K562 (cell line): ENCODE measurements at regions not wholly inside any gene's neighbourhood (a gene's known extent, or its start where the extent isn't known, plus 50 kb on each side); places are given as distances from the start of the nearest gene placed in this dataset.

Experiments
- ATAC-seq: fragments of 200-7000 bp; cut with Tn5 transposase; 3 replicates; pipeline ENCODE4 v1.9.1; 2020; ENCODE audit warnings: moderate library complexity
- BruUV-seq: library from RNA; stranded (reverse); fragments of 400-500 nt; replicated peaks from 2 replicates; lab custom pipeline; 2021; lab: Mats Ljungman, UMichigan
- CTCF ChIA-PET: fragments of 300-600 bp; formaldehyde crosslinking; extraction: SDS; loops from one replicate; lab custom pipeline; 2021; ENCODE audit warnings: low intra/inter-chr PET ratio; lab: Yijun Ruan, JAX
- POLR2A ChIA-PET: fragments of 300-600, 350-650 bp; sonication (Branson Sonifier 250); formaldehyde crosslinking; extraction: SDS; loops from one replicate; lab custom pipeline; 2021; ENCODE audit warnings: antibody characterized with exemption, inconsistent platforms; lab: Yijun Ruan, JAX
- DNase-seq, 4 experiments: peaks; one replicate each; pipeline versions ENCODE4 v3.0.0 to v3.0.0-alpha.2; 2011 to 2018; ENCODE audit warnings: low spot score in 3 of 4, mixed read lengths in 3 of 4; ENCODE audit errors: extremely low read depth in 1 of 4
- FAIRE-seq: peaks from 2 replicates; lab custom pipeline; 2011; peaks lifted over from hg19 to GRCh38; lab: Jason Lieb, UNC
- H2AFZ ChIP-seq: 2 replicates; pipeline ENCODE4 v1.6.0; 2011; ENCODE audit warnings: low read depth, low read length, control low read depth, inconsistent platforms
- H3K27ac ChIP-seq: fragments of 200-600 bp; 3 replicates; pipeline ENCODE4 v1.8.0; 2011; ENCODE audit warnings: low read depth, mild to moderate bottlenecking, control low read depth, inconsistent platforms, low read length, moderate library complexity, mixed read lengths; ENCODE audit errors: extremely low read depth
- H3K27me3 ChIP-seq, 2 experiments: fragments of 300-600 bp in 1 of 2; 2 replicates in 1 of 2; 3 replicates in 1 of 2; pipeline versions ENCODE4 v1.6.0 to v1.8.0; 2011; ENCODE audit warnings: inconsistent platforms in 2 of 2, low read length in 2 of 2, mild to moderate bottlenecking in 1 of 2, mixed read lengths in 1 of 2, moderate library complexity in 1 of 2; ENCODE audit not compliant: control insufficient read depth in 2 of 2, insufficient read depth in 2 of 2
- H3K36me3 ChIP-seq: fragments of 300-600 bp; 3 replicates; pipeline ENCODE4 v1.8.0; 2011; ENCODE audit warnings: mild to moderate bottlenecking, low read length, inconsistent platforms; ENCODE audit not compliant: control insufficient read depth, insufficient read depth
- H3K4me1 ChIP-seq, 2 experiments: fragments of 200-600 bp in 1 of 2; replicated peaks in 1 of 2; 2 replicates in 1 of 2; 3 replicates in 1 of 2; pipeline versions ENCODE4 v1.5.1 to v1.8.0; 2011; ENCODE audit warnings: inconsistent platforms in 2 of 2, low read length in 2 of 2, mild to moderate bottlenecking in 1 of 2, mixed read lengths in 1 of 2, moderate library complexity in 1 of 2; ENCODE audit not compliant: control insufficient read depth in 2 of 2, insufficient read depth in 2 of 2
- H3K4me2 ChIP-seq: 2 replicates; pipeline ENCODE4 v1.6.1; 2011; ENCODE audit warnings: low read length, control low read depth, inconsistent platforms, mixed read lengths; ENCODE audit not compliant: insufficient read depth
- H3K4me3 ChIP-seq: fragments of 200-600 bp; sonication (generic), shearing (Covaris generic); 2 replicates; pipeline ENCODE4 v1.5.1; 2016; ENCODE audit warnings: control low read depth, inconsistent platforms
- H3K79me2 ChIP-seq: fragments of 200-600 bp; 3 replicates; pipeline ENCODE4 v1.8.0; 2011; ENCODE audit warnings: low read length, inconsistent platforms; ENCODE audit not compliant: control insufficient read depth, insufficient read depth
- H3K9ac ChIP-seq, 2 experiments: 2 replicates each; pipeline versions ENCODE4 v1.6.0 to v1.6.1; 2011; ENCODE audit warnings: low read depth in 2 of 2, low read length in 2 of 2, control low read depth in 1 of 2, inconsistent platforms in 1 of 2, mild to moderate bottlenecking in 1 of 2, mixed read lengths in 1 of 2; ENCODE audit not compliant: insufficient read depth in 1 of 2
- H3K9me1 ChIP-seq: one replicate; pipeline ENCODE4 v1.6.0; 2011; ENCODE audit warnings: inconsistent platforms, mild to moderate bottlenecking, low read length, moderate library complexity; ENCODE audit not compliant: control insufficient read depth, insufficient read depth
- H3K9me3 ChIP-seq: replicated peaks from 2 replicates; pipeline ENCODE4 v1.5.1; 2011; ENCODE audit warnings: low read depth, low read length, inconsistent platforms; ENCODE audit not compliant: control insufficient read depth, insufficient read depth
- H4K20me1 ChIP-seq: replicated peaks from 2 replicates; pipeline ENCODE4 v1.6.1; 2011; ENCODE audit warnings: low read length, inconsistent platforms, mixed read lengths; ENCODE audit not compliant: control insufficient read depth, insufficient read depth
- ZNF785 ChIP-seq: fragments of 250-450 bp; sonication (Bioruptor Pico); IDR thresholded peaks from 2 replicates; pipeline ENCODE4 v1.4.0; 2020; ENCODE audit warnings: mild to moderate bottlenecking
- WGBS: fragments of 100-300 bp; shearing (Covaris generic); methylation state at CpG from one replicate; pipeline ENCODE4 v1.1.6; 2016; ENCODE audit warnings: low coverage, mixed read lengths; ENCODE audit not compliant: insufficient coverage; ENCODE audit errors: missing lambda C conversion rate; 5-methylcytosine and 5-hydroxymethylcytosine counted together
- in situ Hi-C: fragments of 300-500 bp; cut with MboI; formaldehyde crosslinking; loops from 4 replicates; pipeline ENCODE4 v1.15.0; 2018; ENCODE audit warnings: inconsistent platforms, mixed read lengths
- intact Hi-C: fragments of 100-400 bp; cut with micrococcal nuclease; formaldehyde crosslinking; loops from 2 replicates; pipeline ENCODE4 v1.14.2; 2022
- TF ChIP-seq, protein P1 (sequence below): fragments of 450-650 bp; IDR thresholded peaks from 2 replicates; pipeline ENCODE4 v1.6.1; 2016; ENCODE audit warnings: mild to moderate bottlenecking, moderate library complexity

DNA sequence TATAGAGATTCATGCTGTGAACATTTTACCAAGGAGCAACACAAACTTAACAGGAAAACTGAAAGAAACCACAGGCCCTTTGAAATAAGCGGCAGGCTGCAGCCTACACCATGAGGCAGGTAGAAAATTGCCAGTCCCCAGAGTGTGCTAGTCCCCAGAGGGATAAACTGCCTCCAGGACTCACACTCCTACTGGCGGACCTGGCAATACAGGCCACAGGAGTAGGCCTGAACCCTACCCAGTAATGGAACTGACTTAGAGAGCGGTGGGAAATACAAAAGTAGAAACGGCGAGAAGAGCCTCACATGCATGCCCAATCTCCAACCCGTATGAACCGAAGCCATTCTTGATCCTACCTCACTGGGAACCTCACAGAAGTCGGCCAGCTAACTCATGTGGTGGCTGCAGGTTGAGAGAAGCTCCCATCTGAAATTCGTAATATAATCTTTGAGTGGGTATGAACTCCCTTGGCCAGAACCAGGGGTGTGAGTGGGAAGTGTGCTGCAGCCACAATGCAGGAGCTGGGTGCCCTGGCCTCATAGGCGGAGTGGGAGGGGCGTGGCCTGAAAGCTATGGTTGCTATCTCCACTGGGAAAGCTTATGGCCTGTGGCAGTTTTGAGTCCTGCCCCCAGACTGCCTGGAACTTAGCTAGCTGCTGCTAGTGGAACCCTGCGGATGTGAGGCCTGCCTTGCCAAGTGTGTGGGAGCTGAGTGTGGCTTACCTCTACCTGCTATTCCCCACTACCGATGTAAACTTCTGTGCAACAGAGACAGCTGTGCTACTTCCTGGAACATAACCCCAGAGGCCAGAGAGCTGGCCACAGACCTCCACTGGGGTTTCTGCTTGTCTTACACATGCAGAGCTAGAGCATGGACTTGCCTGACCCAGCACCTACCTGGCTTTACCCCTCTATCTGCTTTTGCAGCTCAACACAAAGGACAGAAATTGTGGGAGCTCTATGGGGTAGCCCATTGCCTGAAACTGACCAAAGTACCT is 146.5 kb upstream of the COL21A1 start:
- intact Hi-C loops: no loop called here
- peak; percentile 44 for FAIRE-seq
- TF ChIP-seq, protein P1, sequence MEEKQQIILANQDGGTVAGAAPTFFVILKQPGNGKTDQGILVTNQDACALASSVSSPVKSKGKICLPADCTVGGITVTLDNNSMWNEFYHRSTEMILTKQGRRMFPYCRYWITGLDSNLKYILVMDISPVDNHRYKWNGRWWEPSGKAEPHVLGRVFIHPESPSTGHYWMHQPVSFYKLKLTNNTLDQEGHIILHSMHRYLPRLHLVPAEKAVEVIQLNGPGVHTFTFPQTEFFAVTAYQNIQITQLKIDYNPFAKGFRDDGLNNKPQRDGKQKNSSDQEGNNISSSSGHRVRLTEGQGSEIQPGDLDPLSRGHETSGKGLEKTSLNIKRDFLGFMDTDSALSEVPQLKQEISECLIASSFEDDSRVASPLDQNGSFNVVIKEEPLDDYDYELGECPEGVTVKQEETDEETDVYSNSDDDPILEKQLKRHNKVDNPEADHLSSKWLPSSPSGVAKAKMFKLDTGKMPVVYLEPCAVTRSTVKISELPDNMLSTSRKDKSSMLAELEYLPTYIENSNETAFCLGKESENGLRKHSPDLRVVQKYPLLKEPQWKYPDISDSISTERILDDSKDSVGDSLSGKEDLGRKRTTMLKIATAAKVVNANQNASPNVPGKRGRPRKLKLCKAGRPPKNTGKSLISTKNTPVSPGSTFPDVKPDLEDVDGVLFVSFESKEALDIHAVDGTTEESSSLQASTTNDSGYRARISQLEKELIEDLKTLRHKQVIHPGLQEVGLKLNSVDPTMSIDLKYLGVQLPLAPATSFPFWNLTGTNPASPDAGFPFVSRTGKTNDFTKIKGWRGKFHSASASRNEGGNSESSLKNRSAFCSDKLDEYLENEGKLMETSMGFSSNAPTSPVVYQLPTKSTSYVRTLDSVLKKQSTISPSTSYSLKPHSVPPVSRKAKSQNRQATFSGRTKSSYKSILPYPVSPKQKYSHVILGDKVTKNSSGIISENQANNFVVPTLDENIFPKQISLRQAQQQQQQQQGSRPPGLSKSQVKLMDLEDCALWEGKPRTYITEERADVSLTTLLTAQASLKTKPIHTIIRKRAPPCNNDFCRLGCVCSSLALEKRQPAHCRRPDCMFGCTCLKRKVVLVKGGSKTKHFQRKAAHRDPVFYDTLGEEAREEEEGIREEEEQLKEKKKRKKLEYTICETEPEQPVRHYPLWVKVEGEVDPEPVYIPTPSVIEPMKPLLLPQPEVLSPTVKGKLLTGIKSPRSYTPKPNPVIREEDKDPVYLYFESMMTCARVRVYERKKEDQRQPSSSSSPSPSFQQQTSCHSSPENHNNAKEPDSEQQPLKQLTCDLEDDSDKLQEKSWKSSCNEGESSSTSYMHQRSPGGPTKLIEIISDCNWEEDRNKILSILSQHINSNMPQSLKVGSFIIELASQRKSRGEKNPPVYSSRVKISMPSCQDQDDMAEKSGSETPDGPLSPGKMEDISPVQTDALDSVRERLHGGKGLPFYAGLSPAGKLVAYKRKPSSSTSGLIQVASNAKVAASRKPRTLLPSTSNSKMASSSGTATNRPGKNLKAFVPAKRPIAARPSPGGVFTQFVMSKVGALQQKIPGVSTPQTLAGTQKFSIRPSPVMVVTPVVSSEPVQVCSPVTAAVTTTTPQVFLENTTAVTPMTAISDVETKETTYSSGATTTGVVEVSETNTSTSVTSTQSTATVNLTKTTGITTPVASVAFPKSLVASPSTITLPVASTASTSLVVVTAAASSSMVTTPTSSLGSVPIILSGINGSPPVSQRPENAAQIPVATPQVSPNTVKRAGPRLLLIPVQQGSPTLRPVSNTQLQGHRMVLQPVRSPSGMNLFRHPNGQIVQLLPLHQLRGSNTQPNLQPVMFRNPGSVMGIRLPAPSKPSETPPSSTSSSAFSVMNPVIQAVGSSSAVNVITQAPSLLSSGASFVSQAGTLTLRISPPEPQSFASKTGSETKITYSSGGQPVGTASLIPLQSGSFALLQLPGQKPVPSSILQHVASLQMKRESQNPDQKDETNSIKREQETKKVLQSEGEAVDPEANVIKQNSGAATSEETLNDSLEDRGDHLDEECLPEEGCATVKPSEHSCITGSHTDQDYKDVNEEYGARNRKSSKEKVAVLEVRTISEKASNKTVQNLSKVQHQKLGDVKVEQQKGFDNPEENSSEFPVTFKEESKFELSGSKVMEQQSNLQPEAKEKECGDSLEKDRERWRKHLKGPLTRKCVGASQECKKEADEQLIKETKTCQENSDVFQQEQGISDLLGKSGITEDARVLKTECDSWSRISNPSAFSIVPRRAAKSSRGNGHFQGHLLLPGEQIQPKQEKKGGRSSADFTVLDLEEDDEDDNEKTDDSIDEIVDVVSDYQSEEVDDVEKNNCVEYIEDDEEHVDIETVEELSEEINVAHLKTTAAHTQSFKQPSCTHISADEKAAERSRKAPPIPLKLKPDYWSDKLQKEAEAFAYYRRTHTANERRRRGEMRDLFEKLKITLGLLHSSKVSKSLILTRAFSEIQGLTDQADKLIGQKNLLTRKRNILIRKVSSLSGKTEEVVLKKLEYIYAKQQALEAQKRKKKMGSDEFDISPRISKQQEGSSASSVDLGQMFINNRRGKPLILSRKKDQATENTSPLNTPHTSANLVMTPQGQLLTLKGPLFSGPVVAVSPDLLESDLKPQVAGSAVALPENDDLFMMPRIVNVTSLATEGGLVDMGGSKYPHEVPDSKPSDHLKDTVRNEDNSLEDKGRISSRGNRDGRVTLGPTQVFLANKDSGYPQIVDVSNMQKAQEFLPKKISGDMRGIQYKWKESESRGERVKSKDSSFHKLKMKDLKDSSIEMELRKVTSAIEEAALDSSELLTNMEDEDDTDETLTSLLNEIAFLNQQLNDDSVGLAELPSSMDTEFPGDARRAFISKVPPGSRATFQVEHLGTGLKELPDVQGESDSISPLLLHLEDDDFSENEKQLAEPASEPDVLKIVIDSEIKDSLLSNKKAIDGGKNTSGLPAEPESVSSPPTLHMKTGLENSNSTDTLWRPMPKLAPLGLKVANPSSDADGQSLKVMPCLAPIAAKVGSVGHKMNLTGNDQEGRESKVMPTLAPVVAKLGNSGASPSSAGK: peak; percentile 29; the same call in 1 of the 2 replicates
- TF ChIP-seq ZNF785: no peak
- TF ChIP-seq, all 486 proteins: peak for 1
- H3K9me1 ChIP-seq: no peaks in the 10 kb centered on the region
- H2AFZ ChIP-seq: peak overlapping the region; percentile 94
- in situ Hi-C loops: no loop called here
- 13% methylated on average over 13 of the region's 13 CpGs for WGBS
- no peaks in the 10 kb centered on the region for H4K20me1 ChIP-seq
- BruUV-seq: no TSS peak
- H3K4me3 ChIP-seq: no peak overlapping the region
- 0 out of 3 replicates have a peak overlapping the region, but pooled peaks have one; percentile 16 for H3K27ac ChIP-seq
- CTCF ChIA-PET: no interaction called here
- no peaks in the 10 kb centered on the region for H3K36me3 ChIP-seq
- POLR2A ChIA-PET: interaction anchor here (0.6 kb wide), 2 partner anchors 36 to 423 kb away, joined by 3 to 4 read pairs; no protein-coding TSS in a partner anchor
- H3K79me2 ChIP-seq: no peaks in the 10 kb centered on the region
- H3K9ac ChIP-seq: peak overlapping the region in 1 of 2 experiments; percentile 43; a peak in 1 of 4 replicates
- DNase-seq: peak in 3 of 4 experiments; percentile 15 to 56 (median 32)
- no peaks in the 10 kb centered on the region for H3K27me3 ChIP-seq
- peaks cover 0 to 3% of the 10 kb centered on the region in 2 experiments; a peak in 2 of 5 replicates for H3K4me1 ChIP-seq
- peak overlapping the region; percentile 64 for H3K4me2 ChIP-seq
- H3K9me3 ChIP-seq: no peaks in the 10 kb centered on the region
- ATAC-seq: peak; percentile 96
